HEK293 (cell line): ENCODE measurements at regions not wholly inside any gene's neighbourhood (a gene's known extent, or its start where the extent isn't known, plus 50 kb on each side); places are given as distances from the start of the nearest gene placed in this dataset.

Experiments used
- CTCF ChIA-PET: fragments of 350-600 bp; formaldehyde crosslinking; extraction: SDS; loops from one replicate; lab custom pipeline; 2021; ENCODE audit warnings: antibody characterized with exemption; lab: Yijun Ruan, JAX
- POLR2A ChIA-PET: fragments of 300-600 bp; formaldehyde crosslinking; extraction: SDS; loops from one replicate; lab custom pipeline; 2020; ENCODE audit warnings: antibody characterized with exemption, inconsistent platforms; lab: Yijun Ruan, JAX
- H3K27ac ChIP-seq: fragments of 200-500 bp; sonication (Bioruptor generic); 2 replicates; pipeline ENCODE4 v1.5.1; 2014; ENCODE audit warnings: low read depth, low read length, control low read depth, inconsistent platforms; ENCODE audit errors: extremely low read depth
- H3K36me3 ChIP-seq, 2 experiments: fragments of 200-500 bp in 1 of 2; sonication (Bioruptor generic) in 1 of 2; 1 replicate in 1 of 2; 2 replicates in 1 of 2; pipeline ENCODE4 v1.5.1; 2014 to 2017; ENCODE audit warnings: inconsistent platforms in 2 of 2, low read length in 2 of 2; ENCODE audit not compliant: control insufficient read depth in 2 of 2, insufficient read depth in 1 of 2
- H3K4me1 ChIP-seq: fragments of 200-500 bp; sonication (Bioruptor generic); 2 replicates; pipeline ENCODE4 v1.5.1; 2014; ENCODE audit warnings: mild to moderate bottlenecking, low read length, inconsistent platforms; ENCODE audit not compliant: control insufficient read depth, insufficient read depth
- H3K4me3 ChIP-seq: 2 replicates; pipeline ENCODE4 v1.5.1; 2011; ENCODE audit warnings: low read depth, mild to moderate bottlenecking, control low read depth, low read length, moderate library complexity
- H3K9me3 ChIP-seq: fragments of 200-500 bp; sonication (Bioruptor generic); 2 replicates; pipeline ENCODE4 v1.5.1; 2014; ENCODE audit warnings: low read depth, low read length, inconsistent platforms; ENCODE audit not compliant: control insufficient read depth, insufficient read depth
- BCL11B ChIP-seq: fragments of 450-650 bp; formaldehyde crosslinking; IDR thresholded peaks from 2 replicates; pipeline ENCODE4 v1.5.1; 2016; ENCODE audit warnings: low read depth, missing biosample characterization, missing genetic modification characterization
- KLF8 ChIP-seq: fragments of 450-650 bp; formaldehyde crosslinking; IDR thresholded peaks from 2 replicates; pipeline ENCODE4 v1.5.1; 2016; ENCODE audit warnings: missing biosample characterization, missing genetic modification characterization
- MYNN ChIP-seq: fragments of 450-650 bp; formaldehyde crosslinking; IDR thresholded peaks from 2 replicates; pipeline ENCODE4 v1.5.1; 2016; ENCODE audit warnings: missing biosample characterization, missing genetic modification characterization, borderline replicate concordance
- PBX3 ChIP-seq: sonication (generic); formaldehyde crosslinking; IDR thresholded peaks from 2 replicates; pipeline ENCODE4 v1.8.1; 2022; ENCODE audit warnings: mild to moderate bottlenecking, moderate library complexity, missing genetic modification reagents
- PRDM4 ChIP-seq: fragments of 450-650 bp; formaldehyde crosslinking; IDR thresholded peaks from 2 replicates; pipeline ENCODE4 v1.5.1; 2017; ENCODE audit warnings: missing biosample characterization, missing genetic modification characterization
- YY1 ChIP-seq: fragments of 450-650 bp; formaldehyde crosslinking; IDR thresholded peaks from 2 replicates; pipeline ENCODE4 v1.5.1; 2018; ENCODE audit warnings: missing biosample characterization, missing genetic modification characterization
- ZBTB1 ChIP-seq: fragments of 450-650 bp; formaldehyde crosslinking; IDR thresholded peaks from 2 replicates; pipeline ENCODE4 v1.5.1; 2016; ENCODE audit warnings: missing biosample characterization, missing genetic modification characterization
- ZBTB7A ChIP-seq: fragments of 450-650 bp; formaldehyde crosslinking; IDR thresholded peaks from 2 replicates; pipeline ENCODE4 v1.5.1; 2016; ENCODE audit warnings: low read depth, missing biosample characterization, missing genetic modification characterization
- ZEB2 ChIP-seq: fragments of 450-650 bp; formaldehyde crosslinking; IDR thresholded peaks from 2 replicates; pipeline ENCODE4 v1.5.1; 2016; ENCODE audit warnings: missing biosample characterization, missing genetic modification characterization
- ZNF133 ChIP-seq: fragments of 450-650 bp; formaldehyde crosslinking; IDR thresholded peaks from 2 replicates; pipeline ENCODE4 v1.5.1; 2016; ENCODE audit warnings: missing biosample characterization, missing genetic modification characterization
- ZNF175 ChIP-seq: fragments of 450-650 bp; formaldehyde crosslinking; IDR thresholded peaks from 2 replicates; pipeline ENCODE4 v1.5.1; 2016; ENCODE audit warnings: missing biosample characterization, missing genetic modification characterization
- ZNF19 ChIP-seq: fragments of 450-650 bp; formaldehyde crosslinking; IDR thresholded peaks from 2 replicates; pipeline ENCODE4; 2016; ENCODE audit warnings: missing biosample characterization, missing genetic modification characterization, low read depth
- ZNF211 ChIP-seq: fragments of 450-650 bp; formaldehyde crosslinking; IDR thresholded peaks from 2 replicates; pipeline ENCODE4 v1.5.1; 2016; ENCODE audit warnings: low read depth, missing biosample characterization, missing genetic modification characterization
- ZNF341 ChIP-seq: fragments of 450-650 bp; formaldehyde crosslinking; IDR thresholded peaks from 2 replicates; pipeline ENCODE4; 2016; ENCODE audit warnings: low read depth, missing biosample characterization, missing genetic modification characterization
- ZNF391 ChIP-seq: fragments of 450-650 bp; formaldehyde crosslinking; IDR thresholded peaks from 2 replicates; pipeline ENCODE4 v1.5.1; 2016; ENCODE audit warnings: low read depth, missing biosample characterization, missing genetic modification characterization, borderline replicate concordance
- ZNF433 ChIP-seq: fragments of 450-650 bp; formaldehyde crosslinking; IDR thresholded peaks from 2 replicates; pipeline ENCODE4 v1.5.1; 2016; ENCODE audit warnings: missing biosample characterization, missing genetic modification characterization, low read depth
- ZNF529 ChIP-seq: fragments of 450-650 bp; formaldehyde crosslinking; IDR thresholded peaks from 2 replicates; pipeline ENCODE4 v1.5.1; 2017; ENCODE audit warnings: missing genetic modification characterization, missing biosample characterization; ENCODE audit not compliant: insufficient replicate concordance
- ZNF610 ChIP-seq: fragments of 450-650 bp; formaldehyde crosslinking; IDR thresholded peaks from 2 replicates; pipeline ENCODE4 v1.5.1; 2016; ENCODE audit warnings: missing biosample characterization, missing genetic modification characterization, borderline replicate concordance
- ZNF658 ChIP-seq: fragments of 450-650 bp; formaldehyde crosslinking; IDR thresholded peaks from 2 replicates; pipeline ENCODE4; 2016; ENCODE audit warnings: missing biosample characterization, missing genetic modification characterization
- ZNF792 ChIP-seq: fragments of 450-650 bp; formaldehyde crosslinking; IDR thresholded peaks from 2 replicates; pipeline ENCODE4 v1.5.1; 2016; ENCODE audit warnings: missing biosample characterization, missing genetic modification characterization
- ZSCAN23 ChIP-seq: fragments of 450-650 bp; formaldehyde crosslinking; IDR thresholded peaks from 2 replicates; pipeline ENCODE4 v1.5.1; 2016; ENCODE audit warnings: missing biosample characterization, missing genetic modification characterization
- ZSCAN30 ChIP-seq: fragments of 450-650 bp; IDR thresholded peaks from 2 replicates; pipeline ENCODE4 v1.5.1; 2018; ENCODE audit warnings: missing biosample characterization, mild to moderate bottlenecking, missing genetic modification characterization, moderate library complexity
- TF ChIP-seq, protein P1 (sequence below): fragments of 450-650 bp; formaldehyde crosslinking; IDR thresholded peaks from 2 replicates; pipeline ENCODE4 v1.5.1; 2016; ENCODE audit warnings: missing biosample characterization, missing genetic modification characterization
- TF ChIP-seq, protein P2 (sequence below): fragments of 450-650 bp; formaldehyde crosslinking; IDR thresholded peaks from 2 replicates; pipeline ENCODE4 v1.5.1; 2016; ENCODE audit warnings: missing biosample characterization, missing genetic modification characterization

- TF ChIP-seq ZSCAN30 (tag by site-specific recombination) (no peak), ZNF658 (tag by site-specific recombination) (no peak), ZBTB7A (tag by site-specific recombination) (no peak), KLF8 (tag by site-specific recombination) (no peak)
Observed at GRCh38 chr7:25897261-25897782, 254.7 kb upstream of the NFE2L3 start (continued).

- Histone ChIP-seq H3K4me3 (no peak overlapping the region), H3K4me1 (no peaks in the 10 kb centered on the region), H3K9me3 (no peaks in the 10 kb centered on the region), H3K36me3 (no peaks in the 10 kb centered on the region), H3K27ac (no peak overlapping the region)
- ChIA-PET POLR2A (no interaction called here), CTCF (interaction anchor here (0.6 to 1.5 kb wide), 4 partner anchors 7 to 315 kb away, joined by 3 to 4 read pairs (median 4); no protein-coding TSS in a partner anchor)
- TF ChIP-seq YY1 (tag by site-specific recombination), result no peak
- TF ChIP-seq ZNF341 (tag by site-specific recombination), result no peak
- TF ChIP-seq, protein P1, sequence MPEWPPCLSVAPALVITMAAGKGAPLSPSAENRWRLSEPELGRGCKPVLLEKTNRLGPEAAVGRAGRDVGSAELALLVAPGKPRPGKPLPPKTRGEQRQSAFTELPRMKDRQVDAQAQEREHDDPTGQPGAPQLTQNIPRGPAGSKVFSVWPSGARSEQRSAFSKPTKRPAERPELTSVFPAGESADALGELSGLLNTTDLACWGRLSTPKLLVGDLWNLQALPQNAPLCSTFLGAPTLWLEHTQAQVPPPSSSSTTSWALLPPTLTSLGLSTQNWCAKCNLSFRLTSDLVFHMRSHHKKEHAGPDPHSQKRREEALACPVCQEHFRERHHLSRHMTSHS (tag by site-specific recombination), result no peak
- no peak for TF ChIP-seq BCL11B (tag by site-specific recombination)
- no peak for TF ChIP-seq MYNN (tag by site-specific recombination)
- TF ChIP-seq ZNF133 (tag by site-specific recombination), result no peak
- TF ChIP-seq ZSCAN23 (tag by site-specific recombination), result no peak
- TF ChIP-seq PRDM4 (tag by site-specific recombination), result no peak
- no peak for TF ChIP-seq ZNF211
- TF ChIP-seq ZNF529, result no peak
- TF ChIP-seq PBX3 (CRISPR knock-in tag), result no peak
- TF ChIP-seq ZNF391 (tag by site-specific recombination), result no peak
- no peak for TF ChIP-seq ZNF792
- no peak for TF ChIP-seq ZNF19 (tag by site-specific recombination)
- TF ChIP-seq ZNF610 (tag by site-specific recombination), result no peak
- TF ChIP-seq ZNF175 (tag by site-specific recombination), result no peak
- TF ChIP-seq ZBTB1 (tag by site-specific recombination), result no peak
- no peak for TF ChIP-seq ZEB2 (tag by site-specific recombination)
- TF ChIP-seq, protein P2, sequence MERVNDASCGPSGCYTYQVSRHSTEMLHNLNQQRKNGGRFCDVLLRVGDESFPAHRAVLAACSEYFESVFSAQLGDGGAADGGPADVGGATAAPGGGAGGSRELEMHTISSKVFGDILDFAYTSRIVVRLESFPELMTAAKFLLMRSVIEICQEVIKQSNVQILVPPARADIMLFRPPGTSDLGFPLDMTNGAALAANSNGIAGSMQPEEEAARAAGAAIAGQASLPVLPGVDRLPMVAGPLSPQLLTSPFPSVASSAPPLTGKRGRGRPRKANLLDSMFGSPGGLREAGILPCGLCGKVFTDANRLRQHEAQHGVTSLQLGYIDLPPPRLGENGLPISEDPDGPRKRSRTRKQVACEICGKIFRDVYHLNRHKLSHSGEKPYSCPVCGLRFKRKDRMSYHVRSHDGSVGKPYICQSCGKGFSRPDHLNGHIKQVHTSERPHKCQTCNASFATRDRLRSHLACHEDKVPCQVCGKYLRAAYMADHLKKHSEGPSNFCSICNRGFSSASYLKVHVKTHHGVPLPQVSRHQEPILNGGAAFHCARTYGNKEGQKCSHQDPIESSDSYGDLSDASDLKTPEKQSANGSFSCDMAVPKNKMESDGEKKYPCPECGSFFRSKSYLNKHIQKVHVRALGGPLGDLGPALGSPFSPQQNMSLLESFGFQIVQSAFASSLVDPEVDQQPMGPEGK, result no peak
- TF ChIP-seq ZNF433 (tag by site-specific recombination), result no peak
Observed at GRCh38 chr7:25900245-25900644, 251.8 kb upstream of the NFE2L3 start.
